ENCODE measurements at regions not wholly inside any gene's neighbourhood (a gene's known extent, or its start where the extent isn't known, plus 50 kb on each side); places are given as distances from the start of the nearest gene placed in this dataset.

DNA sequence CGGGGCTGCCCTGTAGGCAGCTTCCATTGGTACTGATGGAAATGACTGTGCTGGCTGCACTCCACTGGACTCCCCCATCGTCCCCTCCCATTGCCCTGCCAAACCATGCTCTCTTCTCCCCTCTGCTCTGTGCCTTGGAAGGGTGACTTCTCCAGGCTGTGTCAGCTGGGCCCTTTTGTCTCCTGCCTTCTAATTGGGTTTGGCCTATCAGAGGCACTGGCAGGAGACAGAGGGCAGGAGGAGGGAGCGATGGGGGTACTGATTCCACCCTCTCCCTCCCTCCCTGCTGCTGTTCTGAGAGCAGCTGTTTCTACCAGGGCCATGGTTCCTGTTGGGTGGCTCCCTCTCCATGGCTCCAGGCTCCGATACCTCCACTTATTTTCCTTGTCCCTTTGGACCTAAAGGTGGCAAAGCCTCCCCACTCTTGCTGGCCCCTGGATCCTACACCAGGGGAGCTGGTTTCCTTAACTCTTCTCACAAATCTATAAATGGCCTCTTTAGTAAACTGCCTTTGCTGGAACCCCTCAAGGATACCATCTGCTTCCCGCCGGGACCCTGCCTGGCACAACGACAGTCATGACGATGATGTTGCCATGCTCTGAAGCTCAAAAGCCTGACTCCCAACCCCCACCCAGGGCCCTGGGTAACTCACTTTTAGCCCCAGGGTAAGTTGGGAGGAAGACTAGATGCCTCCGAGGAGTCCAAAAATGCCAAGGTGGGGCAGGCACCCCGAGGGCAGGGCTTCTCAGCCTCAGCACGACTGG, 123.8 kb upstream of the RPL38 start:
- TF ChIP-seq, protein P1, sequence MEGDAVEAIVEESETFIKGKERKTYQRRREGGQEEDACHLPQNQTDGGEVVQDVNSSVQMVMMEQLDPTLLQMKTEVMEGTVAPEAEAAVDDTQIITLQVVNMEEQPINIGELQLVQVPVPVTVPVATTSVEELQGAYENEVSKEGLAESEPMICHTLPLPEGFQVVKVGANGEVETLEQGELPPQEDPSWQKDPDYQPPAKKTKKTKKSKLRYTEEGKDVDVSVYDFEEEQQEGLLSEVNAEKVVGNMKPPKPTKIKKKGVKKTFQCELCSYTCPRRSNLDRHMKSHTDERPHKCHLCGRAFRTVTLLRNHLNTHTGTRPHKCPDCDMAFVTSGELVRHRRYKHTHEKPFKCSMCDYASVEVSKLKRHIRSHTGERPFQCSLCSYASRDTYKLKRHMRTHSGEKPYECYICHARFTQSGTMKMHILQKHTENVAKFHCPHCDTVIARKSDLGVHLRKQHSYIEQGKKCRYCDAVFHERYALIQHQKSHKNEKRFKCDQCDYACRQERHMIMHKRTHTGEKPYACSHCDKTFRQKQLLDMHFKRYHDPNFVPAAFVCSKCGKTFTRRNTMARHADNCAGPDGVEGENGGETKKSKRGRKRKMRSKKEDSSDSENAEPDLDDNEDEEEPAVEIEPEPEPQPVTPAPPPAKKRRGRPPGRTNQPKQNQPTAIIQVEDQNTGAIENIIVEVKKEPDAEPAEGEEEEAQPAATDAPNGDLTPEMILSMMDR (IDR thresholded peaks at IDR 0.05) = no peak
- TF ChIP-seq POLR2A (IDR thresholded peaks at IDR 0.05) = no peak

Measured in uterus (tissue), 2 donors.